ENCODE measurements at regions not wholly inside any gene's neighbourhood (a gene's known extent, or its start where the extent isn't known, plus 50 kb on each side); places are given as distances from the start of the nearest gene placed in this dataset.

- no peaks in the 10 kb centered on the region for H3K27me3 ChIP-seq (ENCODE audit: insufficient read depth, poor library complexity, severe bottlenecking)
- DNase-seq (ENCODE audit: low read depth in 1 of 2, low spot score in 1 of 2): no peak
- H3K4me3 ChIP-seq (replicated peaks; ENCODE audit: insufficient read depth, low read length): no peak overlapping the region
- TF ChIP-seq POLR2AphosphoS5 (IDR thresholded peaks at IDR 0.05; ENCODE audit: low read depth): no peak
- TF ChIP-seq CTCF (IDR thresholded peaks at IDR 0.05; ENCODE audit: insufficient read depth, low read length): no peak
- TF ChIP-seq SPI1 (IDR thresholded peaks at IDR 0.05; ENCODE audit: borderline replicate concordance, low read depth): no peak
- no peak for TF ChIP-seq GABPA (IDR thresholded peaks at IDR 0.05; ENCODE audit: low read depth)
- no peak for TF ChIP-seq REST (IDR thresholded peaks at IDR 0.05; ENCODE audit: insufficient replicate concordance, low read depth)
- no peak overlapping the region for H3K27ac ChIP-seq (replicated peaks)
Observed at GRCh38 chr1:195590649-195591048, 1017.6 kb downstream of the KCNT2 start.

GRCh38 chr1:195584870-195585624 lies 1023.2 kb downstream of the KCNT2 start:
- TF ChIP-seq POLR2AphosphoS5 (IDR thresholded peaks at IDR 0.05; ENCODE audit: low read depth): no peak
- no peak for TF ChIP-seq SPI1 (IDR thresholded peaks at IDR 0.05; ENCODE audit: borderline replicate concordance, low read depth)
- no peak for TF ChIP-seq GABPA (IDR thresholded peaks at IDR 0.05; ENCODE audit: low read depth)
- no peak for TF ChIP-seq CTCF (IDR thresholded peaks at IDR 0.05; ENCODE audit: insufficient read depth, low read length)
- no peak for TF ChIP-seq REST (IDR thresholded peaks at IDR 0.05; ENCODE audit: insufficient replicate concordance, low read depth)
- no peak for DNase-seq (ENCODE audit: low read depth in 1 of 2, low spot score in 1 of 2)
- H3K27ac ChIP-seq (replicated peaks): no peak overlapping the region
- H3K27me3 ChIP-seq (ENCODE audit: insufficient read depth, poor library complexity, severe bottlenecking): no peaks in the 10 kb centered on the region
- H3K4me3 ChIP-seq (replicated peaks; ENCODE audit: insufficient read depth, low read length): no peak overlapping the region

GRCh38 chr1:195580988-195581387 lies 1027.3 kb downstream of the KCNT2 start:
- no peaks in the 10 kb centered on the region for H3K27me3 ChIP-seq (ENCODE audit: insufficient read depth, poor library complexity, severe bottlenecking)
- TF ChIP-seq SPI1 (IDR thresholded peaks at IDR 0.05; ENCODE audit: borderline replicate concordance, low read depth): no peak
- TF ChIP-seq CTCF (IDR thresholded peaks at IDR 0.05; ENCODE audit: insufficient read depth, low read length): no peak
- no peak for TF ChIP-seq REST (IDR thresholded peaks at IDR 0.05; ENCODE audit: insufficient replicate concordance, low read depth)
- TF ChIP-seq GABPA (IDR thresholded peaks at IDR 0.05; ENCODE audit: low read depth): no peak
- no peak for TF ChIP-seq POLR2AphosphoS5 (IDR thresholded peaks at IDR 0.05; ENCODE audit: low read depth)
- H3K27ac ChIP-seq (replicated peaks): no peak overlapping the region
- DNase-seq (ENCODE audit: low read depth in 1 of 2, low spot score in 1 of 2): no peak
- no peak overlapping the region for H3K4me3 ChIP-seq (replicated peaks; ENCODE audit: insufficient read depth, low read length)

Measured in HL-60 (cell line).